Tibial artery (tissue), 4 donors: ENCODE measurements at regions not wholly inside any gene's neighbourhood (a gene's known extent, or its start where the extent isn't known, plus 50 kb on each side); places are given as distances from the start of the nearest gene placed in this dataset.

ENCODE experiments used
- DNase-seq, 2 donors: peaks; one replicate each; pipeline ENCODE4 v3.0.0-alpha.2; 2019
- H3K27ac ChIP-seq, 2 donors: fragments of 200-600 bp; sonication (generic) in 1 of 2; 1 replicate in 1 of 2; 2 replicates in 1 of 2; pipeline ENCODE4 v1.5.1; 2018 to 2019; ENCODE audit warnings: mild to moderate bottlenecking in 1 of 2
- H3K27me3 ChIP-seq, 2 donors: fragments of 200-600 bp; sonication (generic) in 1 of 2; one replicate each; pipeline versions ENCODE4 v1.5.1 to v1.6.0; 2016 to 2019
- H3K36me3 ChIP-seq, 3 donors: fragments of 200-600 bp; sonication (generic) in 2 of 3; one replicate each; pipeline ENCODE4 v1.5.1; 2016 to 2019; ENCODE audit warnings: mild to moderate bottlenecking in 2 of 3
- H3K4me1 ChIP-seq, 4 donors: fragments of 200-600 bp; sonication (generic) in 2 of 4; 1 replicate in 3 of 4; 2 replicates in 1 of 4; pipeline ENCODE4 v1.5.1; 2016 to 2019
- H3K4me3 ChIP-seq, 2 donors: fragments of 200-600 bp; sonication (generic) in 1 of 2; 1 replicate in 1 of 2; 2 replicates in 1 of 2; pipeline ENCODE4 v1.5.1; 2018 to 2019; ENCODE audit warnings: mild to moderate bottlenecking in 2 of 2
- H3K9me3 ChIP-seq, 3 donors: fragments of 200-600 bp; sonication (generic) in 1 of 3; one replicate each; pipeline ENCODE4 v1.5.1; 2016 to 2019
- CTCF ChIP-seq, 2 experiments: fragments of 200-600 bp in 1 of 2; fragments of 450-650 bp in 1 of 2; IDR thresholded peaks; one replicate each; pipeline ENCODE4 v1.5.1; 2017 to 2019; ENCODE audit warnings: antibody characterized with exemption in 2 of 2, mild to moderate bottlenecking in 1 of 2, moderate library complexity in 1 of 2
- intact Hi-C: fragments of 100-400 bp; cut with DNase I; formaldehyde crosslinking; loops from one replicate; pipeline ENCODE4 v1.15.0; 2023; ENCODE audit warnings: low total_unique reads

- intact Hi-C loops, result no loop called here
- H3K4me1 ChIP-seq, result peaks cover 0 to 16% (median 10%) of the 10 kb centered on the region in 4 donors
- no peaks in the 10 kb centered on the region for H3K27me3 ChIP-seq
- H3K9me3 ChIP-seq, result no peaks in the 10 kb centered on the region
- H3K4me3 ChIP-seq, result no peak overlapping the region
- no peaks in the 10 kb centered on the region for H3K36me3 ChIP-seq
- no peak for TF ChIP-seq CTCF (IDR thresholded peaks at IDR 0.05)
- no peak overlapping the region for H3K27ac ChIP-seq
- DNase-seq, result no peak
Measured at GRCh38 chr6:142500250-142500786, 198.5 kb downstream of the ADGRG6 start.

GRCh38 chr6:142501795-142502194, 200.0 kb downstream of the ADGRG6 start:
- DNase-seq, result no peak
- intact Hi-C loops, result no loop called here

GRCh38 chr6:142507065-142507464, 205.3 kb downstream of the ADGRG6 start:
- H3K27me3 ChIP-seq, result no peaks in the 10 kb centered on the region
- intact Hi-C loops, result no loop called here
- no peak overlapping the region for H3K4me3 ChIP-seq
- DNase-seq, result no peak
- no peak overlapping the region for H3K27ac ChIP-seq
- H3K4me1 ChIP-seq, result no peaks in the 10 kb centered on the region
- H3K36me3 ChIP-seq, result no peaks in the 10 kb centered on the region
- H3K9me3 ChIP-seq, result no peaks in the 10 kb centered on the region
- TF ChIP-seq CTCF (IDR thresholded peaks at IDR 0.05), result no peak

More at GRCh38 chr6:142501795-142502194, 200.0 kb downstream of the ADGRG6 start:
- peaks cover 0 to 16% (median 10%) of the 10 kb centered on the region in 4 donors for H3K4me1 ChIP-seq
- no peak for TF ChIP-seq CTCF (IDR thresholded peaks at IDR 0.05)
- no peak overlapping the region for H3K27ac ChIP-seq
- no peaks in the 10 kb centered on the region for H3K36me3 ChIP-seq
- H3K4me3 ChIP-seq, result no peak overlapping the region
- no peaks in the 10 kb centered on the region for H3K9me3 ChIP-seq
- no peaks in the 10 kb centered on the region for H3K27me3 ChIP-seq

GRCh38 chr6:142510211-142510610, 208.4 kb downstream of the ADGRG6 start:
- no peak overlapping the region for H3K4me3 ChIP-seq
- H3K27me3 ChIP-seq, result no peaks in the 10 kb centered on the region
- no peaks in the 10 kb centered on the region for H3K4me1 ChIP-seq
- no peak for DNase-seq
- H3K27ac ChIP-seq, result no peak overlapping the region
- no peaks in the 10 kb centered on the region for H3K36me3 ChIP-seq
- no peak for TF ChIP-seq CTCF (IDR thresholded peaks at IDR 0.05)
- intact Hi-C loops, result no loop called here
- no peaks in the 10 kb centered on the region for H3K9me3 ChIP-seq

GRCh38 chr6:142518126-142518525, 216.3 kb downstream of the ADGRG6 start:
- Histone ChIP-seq H3K27ac (no peak overlapping the region), H3K9me3 (no peaks in the 10 kb centered on the region), H3K4me1 (no peaks in the 10 kb centered on the region), H3K4me3 (no peak overlapping the region), H3K36me3 (no peaks in the 10 kb centered on the region), H3K27me3 (no peaks in the 10 kb centered on the region)
- TF ChIP-seq CTCF (IDR thresholded peaks at IDR 0.05), result no peak
- intact Hi-C loops, result no loop called here
- no peak for DNase-seq

GRCh38 chr6:142518761-142519160, 217.0 kb downstream of the ADGRG6 start:
- Histone ChIP-seq H3K4me1 (no peaks in the 10 kb centered on the region), H3K27me3 (no peaks in the 10 kb centered on the region), H3K27ac (no peak overlapping the region), H3K36me3 (no peaks in the 10 kb centered on the region), H3K9me3 (no peaks in the 10 kb centered on the region), H3K4me3 (no peak overlapping the region)
- TF ChIP-seq CTCF (IDR thresholded peaks at IDR 0.05), result no peak
- intact Hi-C loops, result no loop called here
- DNase-seq, result no peak
